T-helper 2 cell treated with Interferon-gamma antibody and Interleukin-4, amounts not matched to agents 5 μg/mL and 100 μg/mL, for 36 hours (primary cell): ENCODE measurements at regions not wholly inside any gene's neighbourhood (a gene's known extent, or its start where the extent isn't known, plus 50 kb on each side); places are given as distances from the start of the nearest gene placed in this dataset.

Experiments
- DNase-seq: peaks from one replicate; pipeline ENCODE4 v3.0.0; 2021; ENCODE audit warnings: low spot score
- H3K27ac Mint-ChIP-seq: one replicate; pipeline ENCODE4 v1.8.0; 2021; ENCODE audit warnings: mild to moderate bottlenecking, mixed read lengths
- H3K27me3 Mint-ChIP-seq: one replicate; pipeline ENCODE4 v1.8.0; 2021; ENCODE audit warnings: low read depth, mixed read lengths
- H3K36me3 Mint-ChIP-seq: one replicate; pipeline ENCODE4 v1.8.0; 2021; ENCODE audit warnings: low read depth, mixed read lengths
- H3K4me1 Mint-ChIP-seq: one replicate; pipeline ENCODE4 v1.8.0; 2021; ENCODE audit warnings: low read depth, mixed read lengths
- H3K4me3 Mint-ChIP-seq: one replicate; pipeline ENCODE4 v1.8.0; 2022; ENCODE audit warnings: mild to moderate bottlenecking, moderate library complexity, mixed read lengths
- H3K9me3 Mint-ChIP-seq: one replicate; pipeline ENCODE4 v1.8.0; 2021; ENCODE audit warnings: mixed read lengths

GRCh38 chr5:155460501-155460931 lies 447.0 kb downstream of the KIF4B start:
- Mint-ChIP-seq H3K9me3 (no peaks in the 10 kb centered on the region), H3K4me3 (no peak overlapping the region), H3K4me1 (no peaks in the 10 kb centered on the region), H3K27ac (no peak overlapping the region), H3K27me3 (no peaks in the 10 kb centered on the region), H3K36me3 (no peaks in the 10 kb centered on the region)
- no peak for DNase-seq

DNA sequence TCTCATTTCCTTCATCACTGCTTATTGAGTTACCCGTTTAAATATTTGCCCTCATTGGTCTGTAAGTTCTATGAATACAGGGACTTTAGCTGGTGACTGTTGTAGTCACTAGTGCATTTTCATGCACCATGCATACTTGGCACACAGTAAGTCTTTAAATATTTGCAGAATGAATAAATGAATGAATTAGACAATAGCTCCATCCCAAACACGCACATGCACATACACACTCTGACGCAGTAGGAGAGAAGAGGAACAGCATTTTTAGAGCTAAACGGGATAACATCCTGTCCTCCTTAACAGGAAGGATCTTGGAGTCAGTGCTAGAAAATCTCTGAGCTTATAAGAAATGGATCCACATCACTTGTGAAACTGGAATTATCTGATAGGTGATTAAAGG lies 447.7 kb downstream of the KIF4B start:
- no peaks in the 10 kb centered on the region for H3K36me3 Mint-ChIP-seq
- H3K4me3 Mint-ChIP-seq, result no peak overlapping the region
- no peaks in the 10 kb centered on the region for H3K27me3 Mint-ChIP-seq
- DNase-seq, result no peak
- H3K4me1 Mint-ChIP-seq, result no peaks in the 10 kb centered on the region
- no peak overlapping the region for H3K27ac Mint-ChIP-seq
- no peaks in the 10 kb centered on the region for H3K9me3 Mint-ChIP-seq

- DNase-seq, result no peak
- H3K27ac Mint-ChIP-seq, result no peak overlapping the region
- H3K27me3 Mint-ChIP-seq, result no peaks in the 10 kb centered on the region
- peaks cover 4% of the 10 kb centered on the region for H3K9me3 Mint-ChIP-seq
- no peaks in the 10 kb centered on the region for H3K36me3 Mint-ChIP-seq
- no peaks in the 10 kb centered on the region for H3K4me1 Mint-ChIP-seq
- H3K4me3 Mint-ChIP-seq, result no peak overlapping the region
These were observed 453.3 kb downstream of the KIF4B start for GRCh38 chr5:155466851-155467250.

DNA sequence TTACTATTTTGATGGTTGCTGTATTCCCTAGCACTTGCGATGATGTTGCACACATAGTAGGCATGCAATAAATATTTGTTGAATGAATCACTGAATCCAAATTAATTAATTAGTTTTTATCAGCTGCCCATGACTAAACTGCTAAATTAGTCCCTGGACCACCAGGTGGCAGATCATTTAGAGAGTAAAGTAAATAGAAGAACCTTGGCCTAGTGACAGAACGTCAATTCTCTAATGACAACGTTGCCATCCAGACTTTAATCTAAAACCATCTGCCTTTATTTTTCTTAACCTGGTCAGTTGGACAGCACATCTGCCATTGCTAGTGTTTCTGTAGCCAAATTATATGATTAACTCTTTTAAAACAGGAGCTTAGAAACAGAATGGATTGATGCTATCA lies 457.5 kb downstream of the KIF4B start:
- H3K27ac Mint-ChIP-seq, result no peak overlapping the region
- peaks cover 4% of the 10 kb centered on the region for H3K9me3 Mint-ChIP-seq
- no peaks in the 10 kb centered on the region for H3K27me3 Mint-ChIP-seq
- H3K36me3 Mint-ChIP-seq, result no peaks in the 10 kb centered on the region
- no peak for DNase-seq
- H3K4me1 Mint-ChIP-seq, result no peaks in the 10 kb centered on the region
- no peak overlapping the region for H3K4me3 Mint-ChIP-seq

GRCh38 chr5:155472780-155473179 lies 459.2 kb downstream of the KIF4B start:
- DNase-seq, result no peak
- Mint-ChIP-seq H3K4me3 (no peak overlapping the region), H3K36me3 (no peaks in the 10 kb centered on the region), H3K27me3 (no peaks in the 10 kb centered on the region), H3K9me3 (no peaks in the 10 kb centered on the region), H3K4me1 (no peaks in the 10 kb centered on the region), H3K27ac (no peak overlapping the region)

DNA sequence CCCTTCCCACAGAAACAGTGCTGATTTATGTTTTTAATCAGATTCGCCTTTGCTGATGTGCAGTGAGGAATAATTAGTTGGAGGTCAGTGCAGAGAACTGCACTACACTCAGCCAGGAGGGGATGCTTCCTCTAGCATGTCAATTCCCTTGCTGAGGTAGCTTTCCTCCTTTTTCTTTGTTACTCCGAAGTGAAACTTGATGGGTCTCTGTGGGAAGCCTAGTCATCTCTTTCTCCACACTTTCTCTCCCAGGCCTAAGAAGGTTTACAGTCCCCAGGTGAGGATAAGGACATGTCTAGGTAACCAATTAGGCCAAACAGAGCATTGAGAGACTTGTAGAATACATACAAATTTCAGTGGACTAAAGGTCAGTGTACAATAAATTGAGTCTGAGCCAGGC lies 461.8 kb downstream of the KIF4B start:
- Mint-ChIP-seq H3K27ac (no peak overlapping the region), H3K27me3 (no peaks in the 10 kb centered on the region), H3K4me3 (no peak overlapping the region), H3K9me3 (no peaks in the 10 kb centered on the region), H3K36me3 (no peaks in the 10 kb centered on the region), H3K4me1 (no peaks in the 10 kb centered on the region)
- no peak for DNase-seq

DNA sequence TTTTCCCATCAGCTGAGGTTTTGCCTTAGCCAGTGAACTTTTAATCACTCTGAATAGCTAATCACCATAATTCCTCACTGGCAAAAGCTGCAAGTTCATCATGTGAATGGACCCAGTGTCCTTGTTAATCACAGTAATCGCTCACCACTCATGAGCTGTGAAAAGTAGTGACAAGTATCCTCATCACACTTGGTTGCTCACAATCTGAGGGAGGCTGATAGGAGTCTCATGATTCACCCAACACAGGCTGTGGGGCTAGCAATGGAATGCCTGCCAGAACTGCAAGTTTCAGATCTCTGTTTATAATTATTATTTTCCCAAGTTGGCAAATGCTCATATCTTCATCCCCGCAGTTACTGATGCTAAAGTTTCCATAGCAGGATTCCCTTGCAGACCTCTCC lies 467.2 kb downstream of the KIF4B start:
- H3K4me3 Mint-ChIP-seq, result no peak overlapping the region
- H3K27me3 Mint-ChIP-seq, result no peaks in the 10 kb centered on the region
- no peaks in the 10 kb centered on the region for H3K9me3 Mint-ChIP-seq
- H3K27ac Mint-ChIP-seq, result no peak overlapping the region
- no peak for DNase-seq
- H3K36me3 Mint-ChIP-seq, result no peaks in the 10 kb centered on the region
- no peaks in the 10 kb centered on the region for H3K4me1 Mint-ChIP-seq

DNA sequence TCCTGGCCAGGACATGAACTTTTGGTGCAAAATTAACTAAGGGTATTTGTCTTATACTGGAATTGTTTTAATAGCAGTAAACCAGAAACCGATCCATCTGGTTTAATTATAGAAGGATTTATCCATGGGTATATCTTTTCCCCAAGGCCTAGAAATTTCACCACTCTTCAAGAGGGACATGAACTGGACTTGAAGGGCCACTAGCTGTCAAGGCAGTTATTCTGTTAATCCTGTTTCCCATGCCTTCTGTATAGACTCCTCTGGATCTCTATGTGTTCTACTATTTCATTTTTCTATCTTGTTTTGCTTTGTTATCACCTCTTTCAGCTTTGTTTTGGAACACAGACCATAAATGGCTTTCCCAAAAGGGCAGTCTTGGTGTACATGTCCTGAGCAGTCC lies 467.6 kb downstream of the KIF4B start:
- H3K27me3 Mint-ChIP-seq, result no peaks in the 10 kb centered on the region
- H3K9me3 Mint-ChIP-seq, result no peaks in the 10 kb centered on the region
- no peak for DNase-seq
- H3K27ac Mint-ChIP-seq, result no peak overlapping the region
- no peaks in the 10 kb centered on the region for H3K36me3 Mint-ChIP-seq
- no peak overlapping the region for H3K4me3 Mint-ChIP-seq
- H3K4me1 Mint-ChIP-seq, result no peaks in the 10 kb centered on the region

DNA sequence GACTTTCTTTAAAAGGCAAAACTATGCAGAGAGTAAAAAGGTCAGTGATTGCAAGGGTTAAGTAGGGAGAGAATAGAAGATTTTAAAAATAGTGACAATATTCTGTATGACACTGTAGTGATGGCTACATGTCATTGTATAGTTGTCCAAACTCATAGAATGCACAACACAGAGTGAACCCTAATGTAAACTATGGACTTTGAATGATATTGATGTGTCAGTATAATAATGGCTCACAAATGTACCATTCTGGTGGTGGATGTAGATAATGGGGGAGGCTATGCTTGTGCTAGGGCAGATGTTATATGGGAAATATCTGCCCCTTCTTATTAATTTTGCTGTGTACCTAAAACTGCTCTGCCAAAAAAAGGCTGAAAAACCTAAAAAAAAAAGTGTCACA lies 468.9 kb downstream of the KIF4B start:
- DNase-seq, result no peak
- Mint-ChIP-seq H3K4me3 (no peak overlapping the region), H3K27ac (no peak overlapping the region), H3K36me3 (no peaks in the 10 kb centered on the region), H3K27me3 (no peaks in the 10 kb centered on the region), H3K4me1 (no peaks in the 10 kb centered on the region), H3K9me3 (no peaks in the 10 kb centered on the region)

GRCh38 chr5:155485386-155485785 lies 471.8 kb downstream of the KIF4B start:
- H3K36me3 Mint-ChIP-seq, result no peaks in the 10 kb centered on the region
- H3K4me3 Mint-ChIP-seq, result no peak overlapping the region
- H3K4me1 Mint-ChIP-seq, result no peaks in the 10 kb centered on the region
- no peaks in the 10 kb centered on the region for H3K9me3 Mint-ChIP-seq
- H3K27ac Mint-ChIP-seq, result no peak overlapping the region
- no peak for DNase-seq
- H3K27me3 Mint-ChIP-seq, result no peaks in the 10 kb centered on the region

DNA sequence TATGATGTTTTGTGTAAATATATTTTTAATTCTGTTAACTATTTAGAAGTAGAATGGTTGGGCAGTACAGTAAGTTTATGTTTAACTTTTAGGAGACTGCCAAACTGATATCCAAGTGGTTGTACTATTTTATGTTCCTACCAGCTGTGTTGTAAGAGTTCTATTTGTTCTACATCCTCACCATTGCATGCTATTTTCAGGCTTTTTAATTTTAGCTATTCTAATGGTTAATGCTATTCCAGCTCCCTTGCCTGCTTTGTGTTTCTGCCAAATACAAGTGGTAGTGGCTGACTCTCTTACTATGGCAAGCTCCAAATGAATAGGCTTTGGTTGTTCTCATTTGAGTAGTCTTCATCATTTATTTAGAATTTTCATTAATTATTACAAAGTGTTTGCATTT lies 476.4 kb downstream of the KIF4B start:
- Mint-ChIP-seq H3K4me3 (no peak overlapping the region), H3K27me3 (no peaks in the 10 kb centered on the region), H3K27ac (no peak overlapping the region), H3K36me3 (no peaks in the 10 kb centered on the region), H3K9me3 (no peaks in the 10 kb centered on the region), H3K4me1 (no peaks in the 10 kb centered on the region)
- no peak for DNase-seq

- no peaks in the 10 kb centered on the region for H3K4me1 Mint-ChIP-seq
- no peaks in the 10 kb centered on the region for H3K9me3 Mint-ChIP-seq
These were observed 478.6 kb downstream of the KIF4B start for GRCh38 chr5:155492191-155492590.

DNA sequence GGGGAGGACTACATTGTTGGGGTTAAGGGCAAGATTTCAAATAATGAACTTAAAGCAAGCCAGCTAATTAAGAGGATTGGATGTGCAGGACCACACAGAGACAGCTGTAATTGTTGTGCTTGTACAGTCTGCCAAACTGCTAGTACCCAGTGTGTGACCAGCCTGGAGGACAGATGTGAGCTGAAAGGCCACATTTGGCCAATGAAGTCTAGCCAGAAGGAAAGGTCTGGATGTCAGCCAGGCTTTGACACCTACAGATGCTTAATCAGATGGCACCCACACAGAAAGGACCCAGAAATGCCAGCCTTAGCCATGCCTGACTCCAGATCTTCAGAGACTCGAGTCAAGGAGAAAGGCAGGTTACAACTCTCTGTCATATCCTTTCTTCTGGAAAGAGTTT lies 491.1 kb downstream of the KIF4B start:
- H3K4me1 Mint-ChIP-seq, result no peaks in the 10 kb centered on the region
- H3K4me3 Mint-ChIP-seq, result no peak overlapping the region
- H3K27ac Mint-ChIP-seq, result no peak overlapping the region
- H3K36me3 Mint-ChIP-seq, result no peaks in the 10 kb centered on the region
- no peak for DNase-seq
- no peaks in the 10 kb centered on the region for H3K9me3 Mint-ChIP-seq
- no peaks in the 10 kb centered on the region for H3K27me3 Mint-ChIP-seq

More at GRCh38 chr5:155492191-155492590, 478.6 kb downstream of the KIF4B start:
- H3K4me3 Mint-ChIP-seq, result no peak overlapping the region
- H3K27ac Mint-ChIP-seq, result no peak overlapping the region
- no peaks in the 10 kb centered on the region for H3K36me3 Mint-ChIP-seq
- DNase-seq, result no peak
- H3K27me3 Mint-ChIP-seq, result no peaks in the 10 kb centered on the region

- DNase-seq, result no peak
- Mint-ChIP-seq H3K27me3 (no peaks in the 10 kb centered on the region), H3K36me3 (no peaks in the 10 kb centered on the region), H3K4me1 (no peaks in the 10 kb centered on the region), H3K27ac (no peak overlapping the region), H3K4me3 (no peak overlapping the region), H3K9me3 (no peaks in the 10 kb centered on the region)
These were observed 493.8 kb downstream of the KIF4B start for GRCh38 chr5:155507363-155507762.

DNA sequence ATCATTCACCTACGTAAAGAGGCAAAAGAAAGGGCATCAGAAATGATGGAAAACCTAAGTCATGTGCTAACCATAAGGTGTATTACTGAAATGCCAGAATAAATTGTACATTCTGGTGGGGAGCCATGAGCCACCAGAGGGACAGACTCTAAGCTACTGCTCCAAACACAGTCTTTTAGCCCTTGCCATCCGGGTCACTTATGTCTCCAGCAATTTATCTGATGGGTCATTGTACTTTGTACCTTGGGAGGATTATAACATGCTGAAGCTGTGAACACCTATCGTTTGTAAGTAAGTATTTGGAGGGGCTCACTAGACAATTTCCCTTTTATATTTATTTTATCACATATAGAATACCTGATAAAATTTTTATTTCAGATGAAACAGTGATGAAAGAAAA lies 495.1 kb downstream of the KIF4B start:
- Mint-ChIP-seq H3K4me3 (no peak overlapping the region), H3K4me1 (no peaks in the 10 kb centered on the region), H3K9me3 (no peaks in the 10 kb centered on the region), H3K27me3 (no peaks in the 10 kb centered on the region), H3K27ac (no peak overlapping the region), H3K36me3 (no peaks in the 10 kb centered on the region)
- no peak for DNase-seq
